ENCODE measurements at regions not wholly inside any gene's neighbourhood (a gene's known extent, or its start where the extent isn't known, plus 50 kb on each side); places are given as distances from the start of the nearest gene placed in this dataset.

GRCh38 chr2:42932271-42933151, 140.1 kb upstream of the HAAO start:
- DNase-seq (ENCODE audit: low read depth) = no peak

- DNase-seq (ENCODE audit: low read depth) = no peak
Measured at GRCh38 chr2:42931818-42932195, 139.4 kb upstream of the HAAO start.

- no peak for DNase-seq (ENCODE audit: low read depth)
Measured at GRCh38 chr2:42931146-42931817, 138.9 kb upstream of the HAAO start.

GRCh38 chr2:42930025-42930581, 137.7 kb upstream of the HAAO start:
- DNase-seq (ENCODE audit: low read depth) = no peak

GRCh38 chr2:42929546-42930024, 137.2 kb upstream of the HAAO start:
- DNase-seq (ENCODE audit: low read depth) = no peak

- DNase-seq (ENCODE audit: low read depth) = no peak
Measured at GRCh38 chr2:42928692-42929545, 136.5 kb upstream of the HAAO start.

- DNase-seq (ENCODE audit: low read depth) = no peak
Measured at GRCh38 chr2:42928161-42928691, 135.8 kb upstream of the HAAO start.

- DNase-seq (ENCODE audit: low read depth) = no peak
Measured at GRCh38 chr2:42927334-42928160, 135.2 kb upstream of the HAAO start.

GRCh38 chr2:42926434-42927333, 134.3 kb upstream of the HAAO start:
- DNase-seq (ENCODE audit: low read depth) = no peak

GRCh38 chr2:42925742-42926433, 133.5 kb upstream of the HAAO start:
- DNase-seq (ENCODE audit: low read depth) = no peak

- no peak for DNase-seq (ENCODE audit: low read depth)
Measured at GRCh38 chr2:42924418-42924886, 132.1 kb upstream of the HAAO start.

- no peak for DNase-seq (ENCODE audit: low read depth)
Measured at GRCh38 chr2:42923580-42924417, 131.4 kb upstream of the HAAO start.

- DNase-seq (ENCODE audit: low read depth) = no peak
Measured at GRCh38 chr2:42922790-42923579, 130.6 kb upstream of the HAAO start.

- DNase-seq (ENCODE audit: low read depth) = no peak
Measured at GRCh38 chr2:42922293-42922692, 129.9 kb upstream of the HAAO start.

GRCh38 chr2:42921721-42922120, 129.3 kb upstream of the HAAO start:
- DNase-seq (ENCODE audit: low read depth) = no peak

- no peak for DNase-seq (ENCODE audit: low read depth)
Measured at GRCh38 chr2:42921147-42921520, 128.8 kb upstream of the HAAO start.

- DNase-seq (ENCODE audit: low read depth) = no peak
Measured at GRCh38 chr2:42920446-42921146, 128.2 kb upstream of the HAAO start.
